CD4-positive, alpha-beta T cell (primary cell): ENCODE measurements at regions not wholly inside any gene's neighbourhood (a gene's known extent, or its start where the extent isn't known, plus 50 kb on each side); places are given as distances from the start of the nearest gene placed in this dataset.

ENCODE experiments used
- ATAC-seq: fragments of 200-7000 bp; cut with Tn5 transposase; one replicate; pipeline ENCODE4 v1.10.0; 2022; ENCODE audit warnings: mild to moderate bottlenecking; ENCODE audit not compliant: poor library complexity
- CTCF ChIA-PET: fragments of 350-600 bp; sonication (Branson Sonifier 250); formaldehyde crosslinking; loops from one replicate; lab custom pipeline; 2021; ENCODE audit warnings: antibody characterized with exemption, inconsistent platforms; lab: Charles Lee
- POLR2A ChIA-PET: fragments of 350-600 bp; sonication (Branson Sonifier 250); formaldehyde crosslinking; loops from one replicate; lab custom pipeline; 2021; ENCODE audit warnings: antibody characterized with exemption, inconsistent platforms; lab: Charles Lee
- DNase-seq, 14 experiments: peaks; one replicate each; pipeline ENCODE4 v3.0.0-alpha.2; 2013 to 2020; ENCODE audit warnings: mixed read lengths in 2 of 14
- H3K27ac ChIP-seq, 2 donors: one replicate each; pipeline versions ENCODE4 v1.5.1 to v1.7.0; 2013; ENCODE audit warnings: low read length in 2 of 2, low read depth in 1 of 2, mild to moderate bottlenecking in 1 of 2
- H3K27me3 ChIP-seq, 2 experiments: 1 replicate in 1 of 2; 2 replicates in 1 of 2; pipeline versions ENCODE4 v1.6.1 to v1.7.0; 2013; ENCODE audit warnings: low read length in 2 of 2, control low read depth in 1 of 2, mild to moderate bottlenecking in 1 of 2, moderate library complexity in 1 of 2; ENCODE audit not compliant: insufficient read depth in 2 of 2, control insufficient read depth in 1 of 2
- H3K36me3 ChIP-seq: one replicate; pipeline ENCODE4 v1.6.1; 2013; ENCODE audit warnings: low read length, control low read depth; ENCODE audit not compliant: insufficient read depth
- H3K4me1 ChIP-seq: one replicate; pipeline ENCODE4 v1.6.1; 2013; ENCODE audit warnings: low read length, control low read depth; ENCODE audit not compliant: insufficient read depth
- H3K4me3 ChIP-seq: one replicate; pipeline ENCODE4 v1.5.1; 2013; ENCODE audit warnings: mild to moderate bottlenecking, low read length, moderate library complexity
- H3K9me3 ChIP-seq, 2 experiments: 1 replicate in 1 of 2; 2 replicates in 1 of 2; pipeline versions ENCODE4 v1.6.1 to v1.7.0; 2013; ENCODE audit warnings: low read length in 2 of 2, mild to moderate bottlenecking in 2 of 2, control low read depth in 1 of 2, moderate library complexity in 1 of 2; ENCODE audit not compliant: control insufficient read depth in 1 of 2, insufficient read depth in 1 of 2
- H3K27ac Mint-ChIP-seq: one replicate; pipeline ENCODE4 v1.8.0; 2020; ENCODE audit warnings: mixed read lengths
- H3K27me3 Mint-ChIP-seq: one replicate; pipeline ENCODE4 v1.8.0; 2021; ENCODE audit warnings: mixed read lengths
- H3K36me3 Mint-ChIP-seq: one replicate; pipeline ENCODE4 v1.8.0; 2021; ENCODE audit warnings: low read depth, mixed read lengths
- H3K4me1 Mint-ChIP-seq: one replicate; pipeline ENCODE4 v1.8.0; 2021; ENCODE audit warnings: low read depth, mixed read lengths
- H3K4me3 Mint-ChIP-seq: one replicate; pipeline ENCODE4 v1.8.0; 2020; ENCODE audit warnings: mild to moderate bottlenecking, mixed read lengths
- H3K9me3 Mint-ChIP-seq: one replicate; pipeline ENCODE4 v1.8.0; 2020; ENCODE audit warnings: mixed read lengths
- CTCF ChIP-seq: fragments of 200-600 bp; IDR thresholded peaks from one replicate; pipeline ENCODE4 v1.8.0; 2022; ENCODE audit warnings: antibody characterized with exemption, mild to moderate bottlenecking
- intact Hi-C, 2 experiments: fragments of 100-400 bp; cut with DNase I in 1 of 2; cut with micrococcal nuclease in 1 of 2; formaldehyde crosslinking; loops; one replicate each; pipeline versions ENCODE4 v1.15.1 to v1.9.0; 2023 to 2025; cut with DNase I, micrococcal nuclease

GRCh38 chr2:66813525-66813924, 378.6 kb downstream of the MEIS1 start:
- no peaks in the 10 kb centered on the region for H3K9me3 ChIP-seq
- no peak overlapping the region for H3K4me3 Mint-ChIP-seq
- DNase-seq, result no peak

GRCh38 chr2:66813976-66814375, 379.1 kb downstream of the MEIS1 start:
- Histone ChIP-seq H3K9me3 (no peaks in the 10 kb centered on the region), H3K4me1 (no peaks in the 10 kb centered on the region), H3K27ac (no peak overlapping the region), H3K27me3 (no peaks in the 10 kb centered on the region), H3K36me3 (no peaks in the 10 kb centered on the region), H3K4me3 (no peak overlapping the region)
- POLR2A ChIA-PET, result no interaction called here
- DNase-seq (no peak), ATAC-seq (no peak)
- intact Hi-C loops, result no loop called here
- Mint-ChIP-seq H3K4me3 (no peak overlapping the region), H3K36me3 (no peaks in the 10 kb centered on the region), H3K27ac (no peak overlapping the region), H3K9me3 (no peaks in the 10 kb centered on the region), H3K27me3 (no peaks in the 10 kb centered on the region), H3K4me1 (no peaks in the 10 kb centered on the region)
- CTCF ChIA-PET, result no interaction called here
- no peak for TF ChIP-seq CTCF

More at GRCh38 chr2:66813525-66813924, 378.6 kb downstream of the MEIS1 start:
- no peaks in the 10 kb centered on the region for H3K9me3 Mint-ChIP-seq
- H3K4me1 Mint-ChIP-seq, result no peaks in the 10 kb centered on the region
- no peak for TF ChIP-seq CTCF
- no peak for ATAC-seq
- POLR2A ChIA-PET, result no interaction called here
- H3K4me3 ChIP-seq, result no peak overlapping the region
- H3K27ac ChIP-seq, result no peak overlapping the region
- no peaks in the 10 kb centered on the region for H3K36me3 Mint-ChIP-seq
- H3K4me1 ChIP-seq, result no peaks in the 10 kb centered on the region
- intact Hi-C loops, result no loop called here
- CTCF ChIA-PET, result no interaction called here
- H3K27me3 Mint-ChIP-seq, result no peaks in the 10 kb centered on the region
- H3K27me3 ChIP-seq, result no peaks in the 10 kb centered on the region
- no peak overlapping the region for H3K27ac Mint-ChIP-seq
- H3K36me3 ChIP-seq, result no peaks in the 10 kb centered on the region

- Mint-ChIP-seq H3K27ac (no peak overlapping the region), H3K27me3 (no peaks in the 10 kb centered on the region), H3K36me3 (no peaks in the 10 kb centered on the region), H3K4me1 (no peaks in the 10 kb centered on the region), H3K9me3 (peaks cover 3% of the 10 kb centered on the region), H3K4me3 (no peak overlapping the region)
- ATAC-seq (no peak), DNase-seq (no peak)
- intact Hi-C loops, result no loop called here
- CTCF ChIA-PET, result no interaction called here
- Histone ChIP-seq H3K4me3 (no peak overlapping the region), H3K36me3 (no peaks in the 10 kb centered on the region), H3K27ac (no peak overlapping the region), H3K9me3 (no peaks in the 10 kb centered on the region), H3K27me3 (no peaks in the 10 kb centered on the region), H3K4me1 (no peaks in the 10 kb centered on the region)
- POLR2A ChIA-PET, result no interaction called here
- TF ChIP-seq CTCF, result no peak
These were observed 380.0 kb downstream of the MEIS1 start for GRCh38 chr2:66814916-66815315.
